Mucosa of stomach (tissue), 1 donor: ENCODE measurements at regions not wholly inside any gene's neighbourhood (a gene's known extent, or its start where the extent isn't known, plus 50 kb on each side); places are given as distances from the start of the nearest gene placed in this dataset.

Experiments
- H3K27me3 ChIP-seq: one replicate; pipeline ENCODE4 v1.7.0; 2013; ENCODE audit warnings: mild to moderate bottlenecking, low read length; ENCODE audit not compliant: control insufficient read depth, insufficient read depth
- H3K36me3 ChIP-seq: one replicate; pipeline ENCODE4 v1.7.0; 2013; ENCODE audit warnings: low read length; ENCODE audit not compliant: control insufficient read depth, insufficient read depth
- H3K4me1 ChIP-seq: one replicate; pipeline ENCODE4 v1.7.0; 2013; ENCODE audit warnings: mild to moderate bottlenecking, low read length; ENCODE audit not compliant: control insufficient read depth, insufficient read depth
- H3K4me3 ChIP-seq: one replicate; pipeline ENCODE4 v1.7.0; 2013; ENCODE audit warnings: low read length
- H3K9ac ChIP-seq: one replicate; pipeline ENCODE4 v1.7.0; 2013; ENCODE audit warnings: mild to moderate bottlenecking, low read length, moderate library complexity
- H3K9me3 ChIP-seq: one replicate; pipeline ENCODE4 v1.7.0; 2013; ENCODE audit warnings: mild to moderate bottlenecking, low read length, moderate library complexity; ENCODE audit not compliant: control insufficient read depth
- donor health status: Pancreatic carcinoma.

DNA sequence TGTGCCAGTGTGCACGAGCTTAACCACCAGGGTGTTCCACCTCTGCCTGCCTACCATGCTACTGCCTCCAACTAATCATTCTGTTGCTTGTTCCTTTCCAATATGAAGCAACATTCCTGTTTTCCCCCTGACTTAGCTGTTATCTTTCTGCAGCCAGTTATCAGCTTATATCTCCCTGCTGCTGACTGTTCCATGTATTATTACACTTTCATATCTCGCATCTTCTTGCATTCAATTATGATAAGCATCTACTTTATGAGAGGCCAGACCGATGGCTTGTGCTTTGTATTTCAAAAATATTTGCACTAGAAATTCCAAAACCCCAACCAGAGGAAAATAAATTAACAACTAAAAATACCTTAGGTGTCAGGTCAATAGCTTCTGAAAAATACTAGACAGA lies 394.0 kb upstream of the BRINP1 start:
- H3K27me3 ChIP-seq, result no peaks in the 10 kb centered on the region
- no peaks in the 10 kb centered on the region for H3K4me1 ChIP-seq
- no peaks in the 10 kb centered on the region for H3K9me3 ChIP-seq
- H3K4me3 ChIP-seq, result no peak overlapping the region
- H3K36me3 ChIP-seq, result no peaks in the 10 kb centered on the region
- no peak overlapping the region for H3K9ac ChIP-seq

DNA sequence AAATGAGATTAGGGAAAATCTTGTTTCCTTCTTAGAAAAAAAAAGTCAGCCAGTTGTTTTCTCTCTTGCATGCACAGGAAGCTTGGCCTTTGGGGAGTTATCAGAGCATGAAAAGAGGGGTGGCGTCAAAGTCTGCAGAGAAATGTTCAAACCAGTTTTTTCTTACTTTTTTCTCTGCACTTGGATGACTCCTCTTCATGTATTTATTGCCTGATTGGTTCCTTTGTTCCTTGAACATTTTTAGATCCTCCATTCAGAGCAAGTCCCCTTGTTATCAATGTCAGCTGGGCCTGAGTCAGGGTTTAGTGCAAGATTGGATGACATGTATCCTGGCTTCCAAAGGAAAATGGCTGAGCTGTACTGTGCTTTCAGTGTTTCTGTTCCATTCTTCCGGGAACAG lies 392.6 kb upstream of the BRINP1 start:
- Histone ChIP-seq H3K27me3 (no peaks in the 10 kb centered on the region), H3K9ac (no peak overlapping the region), H3K36me3 (no peaks in the 10 kb centered on the region), H3K4me3 (no peak overlapping the region), H3K4me1 (no peaks in the 10 kb centered on the region), H3K9me3 (no peaks in the 10 kb centered on the region)

DNA sequence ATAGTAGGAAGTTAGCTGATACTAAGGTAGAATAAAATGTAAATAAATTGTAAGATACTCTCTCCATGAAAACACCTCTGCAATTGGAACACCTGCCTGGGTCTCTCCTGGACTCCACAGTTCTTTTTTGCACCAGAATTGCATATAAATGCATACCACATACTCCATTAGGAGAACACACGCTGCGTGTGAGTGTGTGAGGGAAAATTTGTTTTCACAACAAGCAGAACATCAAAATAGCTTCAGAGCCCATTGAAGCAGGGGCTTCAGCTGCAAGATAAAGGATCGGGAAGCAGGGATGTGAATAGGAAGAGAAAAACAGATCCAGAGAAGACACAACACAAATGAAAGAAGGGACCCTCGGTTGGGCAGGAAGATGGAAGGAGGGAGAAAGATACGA lies 389.8 kb upstream of the BRINP1 start:
- no peak overlapping the region for H3K9ac ChIP-seq
- H3K4me3 ChIP-seq, result no peak overlapping the region
- H3K36me3 ChIP-seq, result no peaks in the 10 kb centered on the region
- H3K4me1 ChIP-seq, result no peaks in the 10 kb centered on the region
- H3K27me3 ChIP-seq, result no peaks in the 10 kb centered on the region
- no peaks in the 10 kb centered on the region for H3K9me3 ChIP-seq

DNA sequence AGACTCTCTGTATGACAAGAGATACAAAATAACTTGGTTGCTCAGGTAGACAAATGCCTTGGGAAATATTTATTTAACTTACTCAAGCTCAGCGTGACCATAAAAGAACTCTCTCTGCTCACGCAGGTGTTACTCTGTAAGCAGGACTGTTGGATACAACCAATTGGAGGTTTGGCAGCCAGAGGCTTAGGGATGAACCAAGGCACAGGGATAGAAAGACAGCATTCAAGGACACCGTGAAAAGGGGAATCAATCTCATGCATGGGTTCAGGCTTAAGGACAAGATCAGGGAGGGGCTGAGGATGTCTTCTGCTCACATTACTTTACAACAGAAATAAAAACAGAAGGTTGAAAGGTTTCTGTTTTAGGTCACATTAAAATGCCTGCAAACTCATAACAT lies 389.0 kb upstream of the BRINP1 start:
- H3K36me3 ChIP-seq, result no peaks in the 10 kb centered on the region
- H3K4me3 ChIP-seq, result no peak overlapping the region
- no peaks in the 10 kb centered on the region for H3K27me3 ChIP-seq
- no peaks in the 10 kb centered on the region for H3K4me1 ChIP-seq
- no peaks in the 10 kb centered on the region for H3K9me3 ChIP-seq
- no peak overlapping the region for H3K9ac ChIP-seq

DNA sequence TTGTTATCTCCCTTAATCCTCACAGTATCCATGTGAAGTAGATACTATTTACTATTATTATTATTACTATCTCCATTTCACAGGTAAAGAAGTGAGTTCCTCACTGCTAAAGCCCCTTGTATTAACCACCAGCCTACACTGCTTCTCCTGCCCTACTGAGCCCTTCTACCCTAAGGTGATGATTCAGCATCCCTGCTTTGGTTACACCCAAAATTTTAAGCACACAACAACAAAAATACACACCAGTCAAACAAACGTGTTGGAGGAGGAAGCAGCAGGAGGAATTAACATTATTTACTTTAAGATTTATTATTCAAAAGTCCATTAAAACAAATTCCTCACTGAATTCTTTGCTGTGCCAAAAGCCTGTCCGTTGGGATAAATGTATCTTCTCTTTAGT lies 370.2 kb upstream of the BRINP1 start:
- H3K27me3 ChIP-seq, result no peaks in the 10 kb centered on the region
- H3K4me3 ChIP-seq, result no peak overlapping the region
- no peaks in the 10 kb centered on the region for H3K4me1 ChIP-seq
- H3K36me3 ChIP-seq, result no peaks in the 10 kb centered on the region
- H3K9ac ChIP-seq, result no peak overlapping the region
- H3K9me3 ChIP-seq, result no peaks in the 10 kb centered on the region

DNA sequence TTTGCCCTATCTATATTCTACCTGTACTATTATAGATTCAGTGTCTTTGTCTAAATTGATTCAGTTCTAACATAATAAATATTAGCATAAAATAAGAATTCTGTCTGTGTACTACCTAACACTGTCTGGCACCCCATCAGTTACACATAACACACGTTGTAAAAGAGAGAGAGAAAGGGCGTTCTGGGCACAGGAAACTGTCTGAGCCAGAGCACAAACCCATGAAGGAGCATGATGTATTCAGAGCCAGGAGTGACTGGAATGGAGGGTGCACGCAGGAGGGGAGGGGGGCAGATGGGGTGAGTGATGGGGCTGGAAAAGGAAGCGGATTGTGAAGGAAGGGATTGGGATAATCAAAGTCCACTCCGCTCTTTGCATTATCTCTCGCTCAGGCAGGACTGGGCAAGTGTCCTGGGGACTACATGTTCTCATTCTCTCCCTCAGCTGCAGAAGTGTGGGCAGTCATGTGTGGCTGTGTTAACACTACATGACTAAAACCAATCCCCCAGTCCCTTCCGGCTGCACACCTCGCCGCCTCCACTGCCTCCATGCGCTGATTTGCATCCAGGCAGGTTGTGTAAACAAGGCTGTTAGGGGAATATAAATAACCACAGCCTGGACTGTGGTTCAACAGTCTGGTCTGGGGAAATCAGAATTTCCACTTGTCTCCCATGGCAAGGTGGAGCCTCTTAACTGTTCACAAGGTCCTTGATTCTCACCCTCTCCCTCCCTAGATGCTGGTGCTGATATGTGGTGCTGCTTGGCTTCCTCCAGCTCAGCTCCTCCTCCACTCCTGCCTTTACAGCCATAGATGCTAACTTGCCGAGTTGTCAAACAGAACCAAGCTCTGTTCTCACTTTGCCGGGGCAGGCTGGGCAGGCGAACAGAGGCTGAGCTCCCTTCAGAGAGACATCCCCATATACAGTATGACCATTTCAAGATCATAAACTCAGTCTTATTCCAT lies 367.5 kb upstream of the BRINP1 start:
- no peaks in the 10 kb centered on the region for H3K4me1 ChIP-seq
- H3K9me3 ChIP-seq, result no peaks in the 10 kb centered on the region
- no peaks in the 10 kb centered on the region for H3K36me3 ChIP-seq
- H3K9ac ChIP-seq, result no peak overlapping the region
- no peaks in the 10 kb centered on the region for H3K27me3 ChIP-seq
- no peak overlapping the region for H3K4me3 ChIP-seq

DNA sequence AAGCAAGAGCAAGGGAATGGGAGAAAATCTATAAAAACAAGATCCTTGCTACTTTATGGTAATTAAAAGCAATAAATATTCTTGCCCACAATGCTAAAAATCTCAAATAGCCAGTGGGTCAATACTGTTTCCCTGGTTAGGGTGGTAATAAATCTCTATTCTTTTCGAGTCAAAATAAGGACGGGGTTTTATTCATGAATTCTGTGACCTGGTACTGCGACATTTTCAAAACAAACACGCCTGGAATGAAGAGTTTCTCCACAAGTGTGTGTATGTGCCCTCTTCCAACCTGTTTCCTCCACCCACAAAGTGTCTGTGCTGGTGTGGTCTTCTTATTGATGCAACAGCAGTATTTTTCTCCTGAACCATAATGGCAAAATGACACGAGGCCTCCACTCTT lies 358.8 kb upstream of the BRINP1 start:
- H3K27me3 ChIP-seq, result no peaks in the 10 kb centered on the region
- H3K9ac ChIP-seq, result no peak overlapping the region
- H3K4me1 ChIP-seq, result no peaks in the 10 kb centered on the region
- no peaks in the 10 kb centered on the region for H3K36me3 ChIP-seq
- H3K9me3 ChIP-seq, result no peaks in the 10 kb centered on the region
- H3K4me3 ChIP-seq, result no peak overlapping the region

DNA sequence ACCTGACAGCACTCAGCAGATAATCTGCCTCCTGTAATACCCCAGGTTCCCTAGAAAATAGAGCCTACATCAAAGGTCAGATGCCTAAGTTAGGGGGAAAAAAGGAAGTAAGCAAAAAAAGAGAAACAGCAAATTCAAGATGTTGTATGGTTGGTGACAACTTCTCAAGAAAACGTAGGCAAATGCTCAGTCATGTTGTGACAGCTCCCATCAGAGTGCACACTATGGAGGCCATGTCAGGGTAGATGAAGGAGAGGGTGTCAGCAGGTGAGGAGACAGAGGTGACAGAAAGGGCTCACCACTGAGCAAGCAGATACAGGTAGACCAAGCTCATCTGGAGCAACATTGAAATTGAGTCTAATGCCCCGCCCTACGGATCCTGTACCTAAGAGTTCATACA lies 356.8 kb upstream of the BRINP1 start:
- Histone ChIP-seq H3K9ac (no peak overlapping the region), H3K9me3 (no peaks in the 10 kb centered on the region), H3K27me3 (no peaks in the 10 kb centered on the region), H3K36me3 (no peaks in the 10 kb centered on the region), H3K4me1 (no peaks in the 10 kb centered on the region), H3K4me3 (no peak overlapping the region)

DNA sequence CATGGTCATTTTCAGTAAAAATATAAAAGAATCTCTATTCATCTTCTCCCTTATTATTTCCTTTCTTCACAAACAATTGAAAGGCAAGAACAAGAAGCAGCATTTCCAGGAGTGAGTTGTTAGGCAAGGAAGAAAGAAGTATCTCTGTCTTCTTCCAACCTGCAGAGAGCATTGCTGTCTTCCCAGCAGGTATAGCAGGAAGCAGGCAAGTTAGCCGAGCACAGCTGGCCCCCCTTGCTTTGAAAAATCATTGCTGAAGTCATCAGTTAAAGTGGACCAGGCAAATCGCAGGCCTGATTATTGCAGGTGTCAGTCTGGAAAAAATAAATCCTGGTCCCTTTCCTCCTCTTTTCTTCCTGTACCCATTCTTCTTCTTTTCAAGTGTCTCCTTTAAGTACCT lies 353.1 kb upstream of the BRINP1 start:
- Histone ChIP-seq H3K9me3 (no peaks in the 10 kb centered on the region), H3K9ac (no peak overlapping the region), H3K36me3 (no peaks in the 10 kb centered on the region), H3K4me3 (no peak overlapping the region), H3K4me1 (no peaks in the 10 kb centered on the region), H3K27me3 (no peaks in the 10 kb centered on the region)

DNA sequence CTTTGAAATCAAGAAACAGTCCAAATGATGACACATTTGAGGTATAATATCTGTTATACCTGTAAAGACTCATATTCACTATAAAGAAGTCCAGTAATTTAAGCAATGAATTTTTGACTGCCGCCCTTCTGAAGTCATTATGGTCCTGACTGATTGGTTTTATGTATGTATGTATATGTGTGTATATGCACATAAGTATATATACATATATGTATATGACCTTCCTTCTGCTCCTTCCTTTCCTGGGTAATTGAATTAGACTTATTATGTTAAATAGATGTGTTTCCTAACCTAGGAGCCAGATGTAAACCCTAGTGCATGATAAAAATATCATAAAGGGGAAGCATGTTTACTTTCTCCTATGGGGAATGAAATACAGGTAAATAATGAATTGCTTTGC lies 343.1 kb upstream of the BRINP1 start:
- Histone ChIP-seq H3K36me3 (no peaks in the 10 kb centered on the region), H3K9me3 (no peaks in the 10 kb centered on the region), H3K9ac (no peak overlapping the region), H3K4me3 (no peak overlapping the region), H3K4me1 (no peaks in the 10 kb centered on the region), H3K27me3 (no peaks in the 10 kb centered on the region)

DNA sequence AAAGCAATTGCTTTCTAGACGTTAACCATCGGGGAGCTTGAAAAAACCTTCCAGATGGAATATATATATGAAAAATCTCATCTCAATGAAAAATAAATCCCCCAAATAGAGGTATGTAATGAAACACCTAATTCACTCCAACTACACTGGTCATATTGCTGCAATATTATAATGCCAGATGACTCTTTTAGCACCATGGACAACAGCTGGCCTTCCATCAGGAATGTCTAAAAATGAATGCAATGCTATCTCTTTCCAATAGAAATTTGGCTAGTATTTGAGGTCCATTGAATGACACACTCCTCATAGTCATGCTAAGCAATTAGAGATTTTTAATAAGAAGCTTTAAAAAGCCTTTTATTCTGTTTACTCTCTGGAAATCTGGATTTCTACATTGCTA lies 340.2 kb upstream of the BRINP1 start:
- Histone ChIP-seq H3K36me3 (no peaks in the 10 kb centered on the region), H3K27me3 (no peaks in the 10 kb centered on the region), H3K4me3 (no peak overlapping the region), H3K4me1 (no peaks in the 10 kb centered on the region), H3K9me3 (no peaks in the 10 kb centered on the region), H3K9ac (no peak overlapping the region)

DNA sequence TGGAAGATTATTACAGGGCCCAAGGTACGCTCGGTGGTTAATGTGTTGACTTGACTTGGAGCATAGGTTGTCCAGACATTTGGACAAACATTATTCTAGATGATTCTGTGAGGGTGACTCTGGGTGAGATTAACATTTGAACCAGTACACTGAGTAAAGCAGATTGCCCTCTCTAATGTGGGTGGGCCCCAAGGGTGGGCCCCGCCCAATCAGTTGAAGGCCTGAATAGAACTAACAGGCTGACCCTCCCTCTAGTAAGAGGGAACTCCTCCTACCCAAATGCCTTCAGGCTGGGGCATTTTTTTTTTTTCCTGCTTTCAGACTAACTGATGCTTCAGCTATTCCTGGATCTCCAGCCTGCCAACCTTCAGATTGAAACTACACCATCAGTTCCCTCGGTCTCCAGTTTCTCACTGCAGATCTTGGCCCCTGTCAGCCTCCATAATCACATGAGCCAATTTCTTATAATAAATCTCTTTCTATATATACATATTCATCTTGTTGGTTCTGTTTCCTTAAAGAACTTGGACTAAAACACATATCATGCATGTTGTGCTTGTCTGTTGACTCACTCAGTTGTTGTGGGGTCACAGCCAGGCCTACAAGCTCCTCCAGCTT lies 338.1 kb upstream of the BRINP1 start:
- no peak overlapping the region for H3K4me3 ChIP-seq
- H3K27me3 ChIP-seq, result no peaks in the 10 kb centered on the region
- H3K4me1 ChIP-seq, result no peaks in the 10 kb centered on the region
- no peaks in the 10 kb centered on the region for H3K9me3 ChIP-seq
- no peaks in the 10 kb centered on the region for H3K36me3 ChIP-seq
- no peak overlapping the region for H3K9ac ChIP-seq
